HG03521 (cell line): ENCODE measurements at regions not wholly inside any gene's neighbourhood (a gene's known extent, or its start where the extent isn't known, plus 50 kb on each side); places are given as distances from the start of the nearest gene placed in this dataset.
A peak's percentile ranks its signal among the peaks of the same experiment; 100 is the strongest.

Experiments
- ATAC-seq: cut with Tn5 transposase; IDR thresholded peaks from one replicate; pipeline ENCODE4 v1.9.1; 2021; ENCODE audit warnings: mild to moderate bottlenecking, moderate library complexity; ENCODE audit not compliant: unreplicated experiment

GRCh38 chr10:104574838-104575237, 66.3 kb upstream of the SORCS3 start:
- ATAC-seq, result no peak

DNA sequence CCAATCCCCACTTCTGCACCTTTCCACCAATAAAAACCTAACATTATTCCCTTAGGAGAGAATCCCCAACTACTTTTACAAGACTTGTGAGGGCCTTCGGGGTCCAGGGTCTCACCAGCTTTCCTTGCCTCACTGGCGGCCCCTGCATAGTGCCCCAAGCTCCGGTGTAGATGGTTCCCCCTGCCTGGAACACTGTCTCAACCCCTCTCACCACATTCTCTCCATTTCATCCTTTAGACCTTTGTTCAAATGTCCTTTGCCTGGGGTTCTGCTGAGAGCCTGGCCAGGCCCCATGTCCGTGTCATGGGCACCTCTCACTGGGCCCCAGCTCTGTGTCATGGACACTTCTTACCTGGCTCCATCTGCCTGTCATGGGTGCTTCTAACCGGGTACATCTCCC, 64.5 kb upstream of the SORCS3 start:
- ATAC-seq, result no peak

GRCh38 chr10:104577163-104577562, 63.9 kb upstream of the SORCS3 start:
- no peak for ATAC-seq

GRCh38 chr10:104577861-104578521, 63.1 kb upstream of the SORCS3 start:
- ATAC-seq, result no peak

DNA sequence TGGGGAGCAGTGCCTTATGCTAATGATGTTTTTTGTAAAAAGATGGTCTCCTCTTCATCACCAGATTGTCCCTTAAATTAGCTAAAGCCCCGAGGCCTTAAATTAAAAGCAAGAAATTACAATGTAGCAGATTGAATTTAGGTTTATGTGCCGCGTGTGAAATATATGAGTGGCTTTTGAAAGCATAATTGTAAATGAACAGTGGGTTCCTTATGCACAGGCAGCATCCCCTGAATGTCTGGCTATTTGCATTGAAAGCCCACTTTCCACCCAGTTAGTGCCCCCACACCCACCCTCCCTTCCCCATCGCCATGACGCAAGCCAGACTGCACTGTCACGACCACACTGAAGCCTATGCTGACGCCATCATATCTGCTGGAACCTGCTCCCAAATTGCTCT, 62.4 kb upstream of the SORCS3 start:
- ATAC-seq, result no peak

DNA sequence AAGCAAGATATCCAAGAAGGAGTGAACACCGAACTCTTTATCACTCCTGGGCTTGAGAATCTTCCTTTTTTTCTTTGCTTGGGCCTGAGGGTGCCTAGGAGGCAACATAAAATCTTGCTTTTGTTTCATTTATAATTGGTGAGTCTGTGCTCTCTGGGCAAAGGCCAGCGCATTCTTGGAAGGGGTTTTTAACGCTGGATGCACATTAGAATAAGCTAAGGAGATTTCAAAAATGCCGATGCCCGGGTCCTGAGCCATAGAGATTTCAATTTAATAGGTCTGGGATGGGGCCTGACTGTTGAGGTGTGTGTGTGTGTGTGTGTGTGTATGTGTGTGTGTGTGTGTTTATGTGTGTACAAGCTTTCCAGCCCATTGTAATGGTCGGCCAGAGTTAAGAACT, 62.0 kb upstream of the SORCS3 start:
- no peak for ATAC-seq

DNA sequence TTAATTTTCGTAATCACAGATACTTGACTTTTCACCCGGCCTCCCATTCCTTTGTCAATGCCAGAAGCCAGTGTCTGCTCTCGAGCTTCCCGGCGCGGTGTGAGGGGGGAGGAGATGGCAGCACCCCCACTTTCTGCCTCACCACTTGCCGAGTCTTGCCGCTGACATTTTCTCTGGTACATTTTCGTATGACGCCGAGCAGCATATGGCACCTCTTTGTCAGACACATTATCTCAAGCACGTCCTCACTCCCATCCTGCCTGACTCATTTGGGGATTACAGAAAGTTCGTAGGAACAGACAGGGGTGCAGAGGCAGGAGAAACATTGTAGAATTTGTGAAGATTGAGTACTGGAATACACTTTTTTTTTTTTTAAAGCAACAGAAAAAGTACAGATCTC, 60.8 kb upstream of the SORCS3 start:
- ATAC-seq, result no peak

DNA sequence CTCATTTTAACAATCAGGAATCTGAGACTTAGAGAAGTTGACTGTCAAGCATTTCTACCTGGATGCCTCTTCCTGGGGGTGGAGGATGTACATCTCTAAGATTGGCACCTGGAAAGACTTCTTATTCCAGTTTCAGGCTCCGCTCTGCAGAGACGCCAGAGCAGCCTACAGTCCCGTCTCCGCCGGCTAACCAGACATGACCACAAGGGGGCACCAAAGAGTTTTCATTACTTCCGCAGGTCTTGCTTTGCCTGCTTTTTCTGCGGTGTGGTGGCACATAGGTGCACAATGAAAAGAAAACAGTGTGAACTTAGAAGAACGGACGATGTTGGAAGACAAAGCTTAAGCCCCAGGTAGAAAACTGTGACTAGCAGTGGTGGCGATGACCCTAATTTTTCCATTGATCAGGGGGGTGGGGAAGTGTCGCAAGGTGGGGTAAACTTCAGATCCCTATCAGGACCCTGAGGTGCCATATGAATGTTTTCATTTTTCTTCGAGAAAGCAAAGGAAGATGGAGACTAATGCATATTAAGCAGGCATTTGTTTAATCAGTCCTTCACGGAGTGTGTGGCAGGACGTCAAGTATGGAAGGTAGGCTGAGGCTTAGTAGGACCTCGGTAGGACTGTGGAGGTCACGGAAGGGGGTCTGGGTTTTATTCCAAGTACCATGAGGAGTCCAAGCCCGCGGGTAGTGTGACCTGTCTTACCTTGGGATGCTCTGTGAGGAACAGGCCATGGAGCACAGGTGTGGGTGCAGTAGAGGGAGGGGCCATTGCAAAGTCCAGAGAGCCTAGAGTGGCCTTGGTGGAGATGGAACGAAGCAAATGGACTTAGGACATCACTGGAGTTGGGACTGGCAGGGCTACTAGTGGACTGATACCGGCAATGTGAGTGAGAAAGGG, 60.1 kb upstream of the SORCS3 start:
- peak; percentile 80 for ATAC-seq

GRCh38 chr10:104581884-104582601, 59.0 kb upstream of the SORCS3 start:
- ATAC-seq, result no peak

GRCh38 chr10:104582602-104582951, 58.5 kb upstream of the SORCS3 start:
- no peak for ATAC-seq

DNA sequence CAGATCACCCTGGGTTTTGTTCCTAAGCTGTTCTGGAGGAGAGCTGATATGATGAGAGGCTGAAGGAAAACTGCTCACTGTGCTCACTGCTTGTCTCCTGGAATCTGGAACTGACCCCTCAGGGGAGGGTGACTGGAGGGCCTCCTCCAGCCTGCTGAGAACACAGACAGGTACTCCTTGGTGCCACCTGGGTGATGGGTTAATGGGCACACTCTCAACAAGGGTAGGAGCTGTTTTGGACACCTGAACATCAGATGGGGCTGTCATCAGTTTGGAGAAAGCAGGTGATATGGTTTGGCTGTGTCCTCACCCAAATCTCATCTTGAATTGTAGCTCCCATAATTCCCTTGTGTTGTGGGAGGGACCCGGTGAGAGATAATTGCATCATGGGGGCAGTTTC, 58.1 kb upstream of the SORCS3 start:
- ATAC-seq, result no peak

DNA sequence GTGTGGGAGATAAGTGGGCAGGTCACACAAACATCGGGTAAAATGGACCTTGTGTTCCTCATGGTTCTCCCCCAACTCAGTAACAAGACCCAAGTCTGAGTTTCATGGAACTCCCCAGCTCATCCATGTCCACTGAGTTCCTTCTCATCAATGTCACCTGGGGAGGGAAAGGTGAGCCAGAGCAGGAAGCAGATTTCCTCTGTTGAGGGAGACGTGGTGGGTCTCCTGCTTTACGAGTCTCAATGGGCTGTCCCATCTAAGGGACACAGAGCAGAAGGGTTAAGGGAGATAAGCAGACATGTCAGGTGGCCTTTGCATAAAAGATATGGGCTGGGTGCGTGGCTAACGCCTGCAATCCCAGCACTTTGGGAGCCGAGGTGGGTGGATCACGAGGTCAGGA, 56.5 kb upstream of the SORCS3 start:
- ATAC-seq, result no peak

GRCh38 chr10:104587751-104588150, 53.3 kb upstream of the SORCS3 start:
- ATAC-seq, result no peak

DNA sequence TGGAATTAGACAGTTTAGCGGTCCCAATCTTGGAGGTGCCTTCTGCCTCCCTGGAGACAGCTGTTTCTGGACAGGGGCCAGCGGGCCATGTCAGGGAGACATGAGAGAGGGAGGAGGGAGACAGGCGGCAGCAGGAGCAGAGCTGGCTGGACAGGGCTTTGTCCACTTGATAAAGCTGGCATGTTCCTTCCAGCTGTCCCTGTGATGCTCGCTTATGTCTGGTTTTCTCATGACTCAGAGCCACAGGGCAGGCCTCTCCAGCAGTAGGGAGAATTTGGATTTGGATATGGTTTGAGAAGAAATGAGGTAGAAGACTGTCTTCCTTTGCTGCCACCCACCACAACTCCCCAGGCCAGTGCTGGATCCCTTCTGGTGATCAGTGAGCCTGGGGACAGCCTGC, 51.7 kb upstream of the SORCS3 start:
- no peak for ATAC-seq

- no peak for ATAC-seq
Measured at GRCh38 chr10:104589871-104590270, 51.2 kb upstream of the SORCS3 start.
